CD8-positive, alpha-beta memory T cell (primary cell): ENCODE measurements at regions not wholly inside any gene's neighbourhood (a gene's known extent, or its start where the extent isn't known, plus 50 kb on each side); places are given as distances from the start of the nearest gene placed in this dataset.
A peak's percentile ranks its signal among the peaks of the same experiment; 100 is the strongest.

Source experiments
- CTCF ChIA-PET: fragments of 350-600 bp; sonication (Branson Sonifier 250); formaldehyde crosslinking; loops from one replicate; lab custom pipeline; 2021; ENCODE audit warnings: antibody characterized with exemption; lab: Charles Lee
- POLR2A ChIA-PET: fragments of 350-600 bp; sonication (Branson Sonifier 250); formaldehyde crosslinking; loops from one replicate; lab custom pipeline; 2021; ENCODE audit warnings: antibody characterized with exemption; lab: Charles Lee
- DNase-seq, 5 donors: peaks; one replicate each; pipeline versions ENCODE4 v3.0.0 to v3.0.0-alpha.2; 2020 to 2022; ENCODE audit warnings: mixed read lengths in 1 of 5
- H3K27ac ChIP-seq: one replicate; pipeline ENCODE4 v1.7.0; 2013; ENCODE audit warnings: low read depth, mild to moderate bottlenecking, low read length, moderate library complexity
- H3K27me3 ChIP-seq: 2 replicates; pipeline ENCODE4 v1.7.0; 2013; ENCODE audit warnings: low read length, mild to moderate bottlenecking; ENCODE audit not compliant: insufficient read depth, poor library complexity, severe bottlenecking
- H3K36me3 ChIP-seq: 2 replicates; pipeline ENCODE4 v1.7.0; 2013; ENCODE audit warnings: mild to moderate bottlenecking, low read length, moderate library complexity; ENCODE audit not compliant: insufficient read depth
- H3K4me1 ChIP-seq: 2 replicates; pipeline ENCODE4 v1.7.0; 2013; ENCODE audit warnings: mild to moderate bottlenecking, low read length, moderate library complexity; ENCODE audit not compliant: insufficient read depth
- H3K4me3 ChIP-seq: 2 replicates; pipeline ENCODE4 v1.7.0; 2013; ENCODE audit warnings: mild to moderate bottlenecking, low read length
- H3K9me3 ChIP-seq: 2 replicates; pipeline ENCODE4 v1.7.0; 2013; ENCODE audit warnings: mild to moderate bottlenecking, low read length
- H3K27ac Mint-ChIP-seq, 8 donors: one replicate each; pipeline ENCODE4 v1.8.0; 2020 to 2021; ENCODE audit warnings: mixed read lengths in 8 of 8, mild to moderate bottlenecking in 6 of 8, inconsistent platforms in 3 of 8, moderate library complexity in 3 of 8
- H3K27me3 Mint-ChIP-seq, 2 donors: one replicate each; pipeline ENCODE4 v1.8.0; 2020 to 2021; ENCODE audit warnings: mixed read lengths in 2 of 2, mild to moderate bottlenecking in 1 of 2, moderate library complexity in 1 of 2
- H3K36me3 Mint-ChIP-seq, 3 donors: one replicate each; pipeline ENCODE4 v1.8.0; 2020 to 2021; ENCODE audit warnings: mixed read lengths in 3 of 3, inconsistent platforms in 1 of 3, mild to moderate bottlenecking in 1 of 3
- H3K4me1 Mint-ChIP-seq, 3 donors: one replicate each; pipeline ENCODE4 v1.8.0; 2020 to 2021; ENCODE audit warnings: mixed read lengths in 3 of 3, inconsistent platforms in 1 of 3, mild to moderate bottlenecking in 1 of 3
- H3K4me3 Mint-ChIP-seq, 7 donors: one replicate each; pipeline ENCODE4 v1.8.0; 2020 to 2021; ENCODE audit warnings: mixed read lengths in 7 of 7, mild to moderate bottlenecking in 6 of 7, moderate library complexity in 4 of 7, inconsistent platforms in 2 of 7
- H3K9me3 Mint-ChIP-seq, 5 donors: one replicate each; pipeline ENCODE4 v1.8.0; 2020 to 2022; ENCODE audit warnings: mixed read lengths in 5 of 5, mild to moderate bottlenecking in 3 of 5, moderate library complexity in 2 of 5, inconsistent platforms in 1 of 5

DNA sequence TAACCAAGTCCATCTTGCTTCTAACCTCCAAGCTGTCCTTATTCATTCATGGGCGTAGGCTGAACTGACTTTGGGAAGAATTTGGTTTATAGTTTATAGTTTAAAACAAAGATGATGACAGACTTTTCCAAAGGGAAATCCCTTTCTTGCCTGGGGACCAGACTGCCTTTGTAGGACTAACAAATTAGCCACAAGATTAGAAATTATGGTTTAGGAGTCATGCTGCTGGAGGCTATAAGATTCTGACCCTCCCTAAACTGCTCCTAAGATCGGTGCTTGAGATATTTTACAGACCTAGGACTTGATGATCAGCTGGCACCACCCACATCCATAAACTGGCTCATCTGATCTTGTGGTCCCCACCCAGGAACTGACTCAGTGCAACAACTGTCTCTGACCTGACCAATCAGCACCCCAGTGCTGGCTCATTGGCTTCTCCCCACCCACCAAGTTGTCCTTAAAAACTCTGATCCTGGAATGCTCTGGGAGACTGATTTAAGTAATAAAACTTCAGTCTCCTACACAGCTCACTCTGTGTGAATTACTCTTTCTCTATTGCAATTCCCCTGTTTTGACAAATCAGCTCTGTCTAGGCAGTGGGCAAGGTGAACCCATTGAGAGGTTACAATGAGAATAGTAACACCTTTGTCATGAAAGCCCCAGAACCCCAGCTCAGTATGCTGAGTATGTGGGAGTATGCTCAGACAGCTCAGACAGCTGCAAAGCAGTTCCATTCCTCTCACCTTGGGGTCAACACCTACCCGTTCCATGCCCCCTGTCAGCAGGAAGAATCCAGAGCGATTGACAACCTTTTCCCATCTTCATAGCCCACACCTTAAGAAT, 51.6 kb upstream of the C15orf39 start:
- Mint-ChIP-seq H3K36me3 (no peaks in the 10 kb centered on the region), H3K4me3 (no peak overlapping the region), H3K4me1 (peaks cover 0 to 4% (median 0%) of the 10 kb centered on the region in 3 donors), H3K27me3 (no peaks in the 10 kb centered on the region), H3K9me3 (peaks cover 0 to 9% (median 6%) of the 10 kb centered on the region in 5 donors), H3K27ac (peak overlapping the region in 1 of 8 donors; percentile 79)
- ChIA-PET POLR2A (no interaction called here), CTCF (no interaction called here)
- Histone ChIP-seq H3K27ac (no peak overlapping the region), H3K4me1 (no peaks in the 10 kb centered on the region), H3K9me3 (no peaks in the 10 kb centered on the region), H3K36me3 (no peaks in the 10 kb centered on the region), H3K27me3 (no peaks in the 10 kb centered on the region), H3K4me3 (no peak overlapping the region)
- no peak for DNase-seq

DNA sequence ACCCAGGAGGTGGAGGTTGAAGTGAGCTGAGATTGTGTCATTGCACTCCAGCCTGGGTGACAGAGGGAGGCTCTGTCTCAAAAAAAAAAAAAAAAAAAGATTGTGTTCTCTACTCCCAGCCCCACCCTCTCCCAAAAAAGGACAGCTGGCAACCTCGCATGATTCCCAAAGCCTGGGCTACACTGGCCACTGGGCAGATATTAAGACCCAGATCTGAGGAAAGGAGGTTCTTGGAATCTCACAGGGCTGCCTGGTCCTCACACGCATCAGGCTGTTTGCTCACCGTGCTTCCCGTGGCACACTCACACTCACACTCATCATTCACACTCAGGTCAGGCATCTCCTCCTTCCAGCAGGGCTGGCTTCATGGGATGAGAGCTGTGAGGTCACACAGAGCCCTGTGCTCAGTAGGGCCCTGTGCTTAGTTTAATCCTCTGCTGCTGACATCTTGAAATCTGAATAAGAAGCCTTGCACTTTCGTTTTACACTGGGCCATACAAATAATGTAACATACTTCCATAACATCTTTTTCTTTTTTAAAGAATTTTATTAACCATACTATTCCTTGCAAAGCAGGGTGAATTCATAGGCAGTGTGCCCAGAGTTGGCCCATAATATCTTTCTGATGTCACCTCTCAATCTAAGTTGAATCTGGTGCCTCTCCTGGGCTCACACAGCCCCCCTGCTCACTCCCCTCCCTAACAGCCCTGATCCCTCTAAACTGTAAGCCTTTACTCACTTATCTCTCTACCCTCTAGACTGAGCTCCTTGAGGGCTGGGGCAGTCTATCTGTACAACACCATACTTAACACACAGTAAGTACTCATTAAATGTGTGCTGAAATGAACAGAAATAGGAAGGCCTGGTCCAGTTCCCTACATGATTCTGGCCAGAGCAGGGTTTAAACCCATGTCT, 50.2 kb upstream of the C15orf39 start:
- Histone ChIP-seq H3K27ac (peak overlapping the region; percentile 31), H3K27me3 (no peaks in the 10 kb centered on the region), H3K4me1 (no peaks in the 10 kb centered on the region), H3K36me3 (no peaks in the 10 kb centered on the region), H3K4me3 (no peak overlapping the region), H3K9me3 (no peaks in the 10 kb centered on the region)
- ChIA-PET CTCF (no interaction called here), POLR2A (interaction anchor here (0.6 kb wide), 1 partner anchor 8 kb away, joined by 3 read pairs; no protein-coding TSS in a partner anchor)
- Mint-ChIP-seq H3K4me3 (no peak overlapping the region), H3K4me1 (peaks cover 0 to 4% (median 0%) of the 10 kb centered on the region in 3 donors), H3K36me3 (no peaks in the 10 kb centered on the region), H3K27ac (peak overlapping the region in 3 of 8 donors; percentile 1 to 70 (median 3)), H3K9me3 (peaks cover 0 to 7% (median 4%) of the 10 kb centered on the region in 5 donors), H3K27me3 (no peaks in the 10 kb centered on the region)
- DNase-seq = no peak
